GM18511 (cell line): ENCODE measurements at regions not wholly inside any gene's neighbourhood (a gene's known extent, or its start where the extent isn't known, plus 50 kb on each side); places are given as distances from the start of the nearest gene placed in this dataset.

Experiments
- ATAC-seq: cut with Tn5 transposase; IDR thresholded peaks from one replicate; pipeline ENCODE4 v1.9.1; 2021; ENCODE audit warnings: mild to moderate bottlenecking, moderate library complexity; ENCODE audit not compliant: unreplicated experiment

DNA sequence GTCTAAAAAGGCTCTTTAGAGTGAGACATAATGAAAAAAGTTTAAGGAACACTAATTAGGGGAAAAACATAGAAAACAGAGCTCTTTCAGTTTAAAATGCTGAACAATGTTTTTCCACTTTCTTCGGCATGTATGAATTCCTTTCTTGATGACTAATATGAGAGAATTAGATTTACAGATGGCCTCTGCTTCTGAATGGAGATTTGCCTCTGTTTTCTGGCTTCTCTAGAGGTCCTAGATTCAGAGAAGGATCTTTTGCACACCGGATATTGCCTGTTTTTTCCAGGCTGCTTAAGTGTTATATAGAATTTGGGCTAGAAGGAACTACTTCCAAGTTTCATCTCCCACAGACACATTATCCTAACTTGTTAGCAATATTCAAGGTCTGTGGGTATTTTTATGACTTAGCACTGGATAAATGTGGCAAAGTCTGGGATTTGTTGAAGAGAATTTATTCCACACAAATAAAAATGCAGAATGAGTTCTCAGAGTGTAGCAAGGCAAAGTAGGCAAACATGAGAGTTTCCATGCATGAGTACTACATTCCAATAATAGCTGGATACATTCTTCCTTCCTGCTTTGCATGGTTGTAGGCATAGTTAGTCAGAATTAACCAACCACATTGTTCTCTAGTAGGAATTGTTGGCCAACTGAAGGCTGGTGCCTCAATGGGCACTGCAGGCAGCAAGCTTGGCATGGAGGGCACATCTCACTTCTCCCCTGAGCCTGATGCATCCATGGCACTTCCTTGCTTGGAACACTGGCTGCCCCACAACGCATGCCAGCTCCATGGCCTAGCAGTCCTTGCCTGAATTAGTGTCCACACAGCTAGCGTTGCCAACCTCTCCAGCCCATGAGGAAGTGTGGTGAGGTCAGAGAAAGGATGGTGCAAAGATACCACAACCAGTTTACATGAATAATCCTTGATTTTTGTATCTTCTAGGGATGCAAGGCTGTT lies 224.2 kb downstream of the CLIC5 start:
- no peak for ATAC-seq

DNA sequence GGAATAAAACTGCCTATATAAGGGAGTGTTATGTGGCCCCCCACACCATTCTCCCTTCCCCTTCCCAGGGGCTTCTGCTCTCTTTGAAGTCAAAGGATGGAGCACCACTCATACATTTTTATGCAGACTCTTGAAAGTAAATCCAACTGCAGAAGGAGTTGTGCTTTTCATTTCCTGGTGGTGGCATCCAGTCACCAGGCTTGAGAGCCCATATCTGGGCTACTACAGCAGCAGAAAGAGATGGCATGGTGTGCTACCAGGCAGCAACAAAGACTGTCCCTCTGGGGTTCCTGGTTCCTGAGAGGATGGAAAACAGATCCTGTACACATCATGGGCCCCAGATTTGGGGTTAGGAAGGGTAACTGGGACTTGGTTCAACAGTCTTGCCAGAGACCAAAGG lies 226.4 kb downstream of the CLIC5 start:
- ATAC-seq, result no peak

DNA sequence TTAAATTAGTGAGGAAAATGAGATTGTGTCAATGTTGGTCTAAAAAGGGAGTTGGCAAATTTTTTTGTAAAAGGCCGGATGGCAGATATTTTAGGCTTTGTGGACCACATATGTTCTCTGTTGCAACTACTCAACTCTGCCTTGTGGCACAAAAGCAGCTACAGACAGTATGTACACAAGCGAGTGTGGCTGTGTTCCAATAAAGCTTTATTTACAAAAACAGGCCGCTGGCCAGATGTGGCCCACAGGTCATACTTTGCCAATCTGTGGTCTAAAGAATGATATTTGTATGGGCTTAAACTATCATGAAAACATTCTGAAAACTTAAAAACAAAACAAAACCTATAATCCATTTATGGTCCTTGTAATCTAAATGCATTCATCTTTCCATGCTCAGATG lies 228.3 kb downstream of the CLIC5 start:
- ATAC-seq, result no peak

DNA sequence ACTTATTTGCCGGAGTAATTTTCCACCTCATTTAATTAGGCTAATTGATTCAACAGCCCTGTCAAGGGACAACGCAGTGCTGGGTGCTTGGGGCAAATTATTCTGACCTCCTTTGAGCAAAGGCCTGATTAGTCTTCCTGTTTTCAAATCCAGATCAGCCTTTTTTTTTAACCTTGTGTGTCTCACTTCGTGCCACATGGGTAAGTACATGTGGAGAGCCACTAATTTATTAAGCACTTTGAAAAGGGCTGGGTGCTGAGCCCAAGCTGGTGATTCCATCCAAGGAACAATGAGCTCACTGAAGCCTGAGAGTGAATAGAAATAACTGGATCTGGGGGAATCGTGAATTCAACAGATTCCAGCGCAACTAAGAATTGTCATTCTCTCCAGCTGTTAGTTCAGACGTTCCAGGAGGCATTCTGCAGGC lies 229.3 kb downstream of the CLIC5 start:
- ATAC-seq, result no peak

DNA sequence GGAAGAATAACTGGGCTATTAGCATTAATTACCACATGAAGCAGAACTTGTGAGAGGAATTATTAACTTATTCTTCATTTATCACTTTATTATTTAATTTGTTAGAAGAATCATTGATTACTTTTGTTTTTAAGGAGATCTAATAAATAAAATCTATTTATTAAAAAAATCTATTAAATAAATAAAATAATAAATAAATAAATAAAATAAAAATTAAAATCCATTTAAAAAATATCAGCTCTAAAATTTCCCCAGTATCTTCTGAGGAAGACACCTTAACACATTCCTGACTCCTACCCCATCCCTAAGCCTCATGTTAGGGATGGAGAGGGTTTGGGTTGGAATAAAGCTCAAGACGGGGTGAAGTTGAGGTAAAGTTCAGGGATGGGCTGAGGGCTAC lies 231.4 kb downstream of the CLIC5 start:
- no peak for ATAC-seq

DNA sequence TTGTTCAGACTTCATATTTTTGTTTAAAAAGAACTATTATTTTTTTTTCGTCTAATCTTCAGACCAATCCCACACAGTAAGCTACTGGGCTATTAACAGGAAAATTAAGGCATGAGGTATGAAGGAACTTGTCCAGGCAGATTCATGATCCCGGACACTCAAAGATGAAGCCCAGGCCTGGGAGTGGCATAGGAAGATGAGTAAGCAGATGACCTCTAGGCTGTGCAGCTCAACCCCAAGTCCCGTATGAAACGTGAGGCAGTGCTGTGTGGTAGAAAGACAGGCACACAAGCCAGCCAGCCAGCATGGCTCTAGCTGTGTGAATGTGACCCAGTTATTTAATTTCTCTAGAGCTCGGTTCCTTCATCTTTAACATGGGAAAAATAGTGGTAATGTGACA lies 231.9 kb downstream of the CLIC5 start:
- ATAC-seq, result no peak

DNA sequence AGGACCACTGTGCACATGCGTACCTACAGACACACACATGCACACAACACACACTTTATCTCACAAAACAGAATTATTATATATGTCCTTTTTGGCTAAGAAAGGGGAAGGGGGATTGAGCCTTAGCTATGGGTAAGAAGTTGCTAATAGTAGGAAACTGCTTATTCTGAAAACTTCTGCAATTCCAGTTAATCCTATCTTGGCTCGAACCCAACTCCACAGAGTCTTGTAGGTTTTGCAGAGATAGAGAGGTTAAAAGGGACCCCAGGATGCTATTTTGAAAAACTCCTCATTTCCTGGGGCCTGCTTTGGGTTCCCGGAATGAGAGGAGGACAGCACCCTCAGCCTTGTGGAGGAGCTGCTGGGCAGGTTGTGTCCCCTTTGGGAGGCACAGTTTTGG lies 233.8 kb downstream of the CLIC5 start:
- ATAC-seq, result no peak

DNA sequence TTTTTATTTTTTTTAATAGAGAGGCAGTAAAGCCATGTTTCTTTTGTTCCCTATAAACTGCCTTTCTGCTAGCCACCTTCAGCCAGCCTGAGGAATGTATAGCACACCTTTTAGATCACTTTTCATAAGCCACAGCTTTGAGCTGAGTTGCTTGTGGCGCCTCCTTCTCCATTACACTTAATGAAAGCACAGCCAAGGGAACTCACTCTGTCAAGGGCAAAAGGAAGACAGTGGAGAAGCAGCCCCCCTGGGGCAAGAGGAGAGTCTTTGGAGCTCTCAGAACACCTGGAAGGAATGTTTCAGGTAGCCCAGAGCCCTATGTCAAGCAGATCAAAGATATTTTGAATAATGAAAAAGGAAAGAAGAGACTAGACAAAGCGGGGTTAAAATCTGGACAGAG lies 235.1 kb downstream of the CLIC5 start:
- no peak for ATAC-seq

DNA sequence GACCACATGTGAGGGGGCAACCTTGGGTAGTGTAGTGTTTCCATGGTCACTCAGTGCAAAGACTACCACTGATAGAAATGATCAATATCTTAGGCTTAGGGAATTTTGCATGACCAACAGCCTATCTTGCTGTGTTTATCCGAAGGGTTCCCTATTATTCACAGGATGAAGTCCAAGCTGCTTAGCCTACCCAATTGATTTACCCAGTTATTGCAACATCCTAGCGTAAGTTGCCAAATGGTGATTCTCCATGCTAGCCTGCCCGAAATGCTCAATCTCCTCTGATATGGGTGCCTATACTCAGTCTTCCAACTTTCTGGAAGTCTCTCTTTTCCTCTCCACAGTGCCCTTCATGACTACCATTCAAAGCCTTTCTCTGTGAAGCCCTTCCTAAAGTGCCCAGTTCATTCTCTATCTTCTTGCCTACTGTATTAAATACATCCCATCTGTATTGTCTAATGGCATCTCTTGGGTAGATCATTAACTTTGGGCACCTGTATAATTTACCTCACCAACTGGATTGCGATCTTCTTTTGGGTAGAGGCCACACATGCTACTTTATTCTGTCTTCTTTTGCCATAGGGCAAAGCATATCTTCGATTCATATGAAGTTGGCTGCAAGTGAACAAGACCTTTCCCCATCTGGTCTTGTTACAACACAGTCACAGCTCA lies 240.5 kb downstream of the CLIC5 start:
- ATAC-seq, result no peak

DNA sequence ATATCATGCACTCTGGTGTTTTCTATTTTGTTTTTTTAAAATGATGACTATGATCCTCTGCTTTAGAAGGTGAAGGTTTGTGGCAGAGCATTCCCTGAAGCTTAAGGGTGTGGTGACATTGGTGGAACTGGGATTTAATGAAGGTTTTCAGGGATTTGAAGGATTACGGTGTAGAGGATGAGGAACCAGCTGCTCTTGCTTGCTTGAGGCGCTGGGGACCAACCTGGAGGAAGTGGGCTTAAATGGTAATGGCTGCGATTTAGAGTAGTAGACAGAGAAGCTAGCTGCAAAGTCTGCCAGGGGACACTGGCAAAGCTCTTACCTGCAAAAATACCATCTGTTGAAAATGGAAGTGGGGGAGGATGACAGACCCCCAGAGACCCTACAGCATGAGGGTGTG lies 241.8 kb downstream of the CLIC5 start:
- no peak for ATAC-seq

DNA sequence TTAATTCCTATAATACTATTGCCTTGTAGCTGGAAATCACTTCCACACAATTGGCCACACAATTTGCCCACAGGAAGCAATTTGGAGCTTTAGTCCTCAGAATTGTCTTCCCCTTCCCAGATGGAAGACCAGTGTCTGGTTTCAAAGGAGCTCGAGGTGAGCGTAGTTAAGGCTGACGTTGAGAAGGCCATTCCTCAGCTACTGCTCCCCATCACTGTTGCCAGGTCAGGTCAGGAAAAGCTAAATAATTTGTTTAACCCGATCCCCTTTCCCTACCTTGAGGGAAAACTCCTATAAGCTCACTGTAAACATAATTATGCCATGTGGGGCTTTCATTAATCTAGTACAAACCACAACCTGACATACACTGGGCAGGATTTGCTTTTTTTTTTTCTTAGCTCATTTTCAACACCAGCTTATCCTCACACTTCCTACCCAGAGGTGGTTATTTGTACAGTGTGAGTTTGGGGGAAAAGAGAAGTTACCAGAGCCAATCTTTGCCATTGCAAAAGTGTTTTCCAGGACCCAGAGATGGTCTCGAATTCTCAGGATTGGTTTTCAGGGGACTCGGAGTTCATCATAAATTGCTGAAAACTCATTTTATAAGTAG lies 242.7 kb downstream of the CLIC5 start:
- ATAC-seq, result no peak

DNA sequence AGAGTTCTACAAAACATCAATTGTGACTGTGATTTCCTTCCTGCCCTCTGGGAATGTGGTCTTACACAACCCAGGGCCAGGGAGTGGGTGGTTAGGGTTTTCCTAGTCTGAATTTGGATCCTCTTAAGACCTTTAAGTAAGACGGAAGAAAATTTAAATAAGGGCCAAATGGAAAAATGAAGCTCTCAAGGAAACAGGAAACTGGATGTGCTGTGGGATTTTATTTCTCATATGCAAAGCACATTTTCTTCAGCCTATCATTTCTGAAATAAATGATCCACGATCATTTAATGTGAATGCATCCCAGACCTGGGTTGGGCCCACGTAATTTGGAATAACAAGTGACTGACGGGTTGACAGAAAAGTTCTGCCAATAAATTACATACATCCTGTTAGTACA lies 243.6 kb downstream of the CLIC5 start:
- ATAC-seq, result no peak

DNA sequence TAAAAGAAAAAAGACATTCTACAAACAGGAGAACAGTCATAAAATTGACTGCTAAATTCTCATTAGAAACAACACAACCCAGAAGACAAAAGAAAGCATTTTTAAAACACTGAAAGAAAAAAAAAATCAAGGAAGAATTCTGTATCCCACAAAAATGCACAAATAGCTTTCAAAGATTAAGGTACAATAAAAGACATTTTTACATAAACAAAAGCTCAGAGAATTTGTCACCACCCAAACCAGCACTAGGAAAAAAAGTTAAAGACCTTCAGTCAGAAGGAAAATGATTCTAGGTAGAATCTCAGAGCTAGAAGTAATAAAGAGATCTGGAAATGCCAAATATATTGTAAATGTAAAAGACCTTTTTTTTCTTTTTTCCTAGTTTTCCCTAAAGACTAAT lies 252.4 kb downstream of the CLIC5 start:
- ATAC-seq, result no peak

DNA sequence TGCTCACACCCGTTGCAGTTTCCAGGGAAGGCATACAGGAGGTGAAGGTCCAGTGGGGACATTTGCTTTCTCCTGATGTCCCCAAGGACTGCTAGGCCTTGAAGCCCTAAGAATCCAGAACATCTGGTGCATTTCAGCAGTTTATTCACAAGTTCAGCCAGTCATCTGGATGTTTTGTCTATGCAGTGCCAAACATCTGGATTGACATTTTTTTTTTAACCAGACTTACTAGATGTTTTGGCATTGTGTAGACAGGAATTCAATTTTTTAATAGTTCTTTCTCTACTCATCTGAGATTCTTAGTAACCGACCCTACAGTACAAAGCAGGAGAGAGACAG lies 256.2 kb downstream of the CLIC5 start:
- no peak for ATAC-seq

DNA sequence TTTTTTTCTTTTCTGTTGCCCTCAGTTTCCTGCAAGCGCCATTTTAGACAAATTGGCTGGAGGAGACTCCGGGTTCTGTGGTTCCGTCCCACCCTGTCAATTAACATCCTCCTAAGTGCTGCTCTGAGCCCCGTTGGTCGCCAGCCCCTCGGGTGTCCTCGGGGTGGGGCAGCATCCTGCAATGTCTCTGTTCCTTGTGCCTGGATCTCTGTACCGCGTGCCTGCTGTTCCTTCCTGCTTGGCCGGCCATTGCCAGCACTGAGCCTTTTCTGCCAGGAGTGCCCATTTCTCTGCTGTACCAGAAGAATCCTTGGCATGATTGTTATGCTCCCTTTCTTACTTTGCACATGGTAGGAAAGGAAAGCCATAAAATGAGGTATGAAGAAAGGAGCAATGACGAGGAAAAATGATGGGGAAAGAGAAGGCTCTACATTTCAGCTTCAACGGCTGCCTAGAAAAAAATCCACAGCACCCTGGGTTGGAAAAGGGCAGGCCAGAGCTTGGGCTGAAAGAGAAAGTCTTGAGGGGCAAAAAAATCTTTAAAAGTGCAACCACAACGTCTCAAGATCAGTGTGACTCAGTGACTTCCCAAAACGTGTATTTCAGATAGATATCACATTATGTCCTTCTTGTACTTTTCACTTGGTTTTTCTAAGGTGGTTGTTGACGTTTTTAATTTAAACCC lies 256.7 kb downstream of the CLIC5 start:
- ATAC-seq, result no peak

DNA sequence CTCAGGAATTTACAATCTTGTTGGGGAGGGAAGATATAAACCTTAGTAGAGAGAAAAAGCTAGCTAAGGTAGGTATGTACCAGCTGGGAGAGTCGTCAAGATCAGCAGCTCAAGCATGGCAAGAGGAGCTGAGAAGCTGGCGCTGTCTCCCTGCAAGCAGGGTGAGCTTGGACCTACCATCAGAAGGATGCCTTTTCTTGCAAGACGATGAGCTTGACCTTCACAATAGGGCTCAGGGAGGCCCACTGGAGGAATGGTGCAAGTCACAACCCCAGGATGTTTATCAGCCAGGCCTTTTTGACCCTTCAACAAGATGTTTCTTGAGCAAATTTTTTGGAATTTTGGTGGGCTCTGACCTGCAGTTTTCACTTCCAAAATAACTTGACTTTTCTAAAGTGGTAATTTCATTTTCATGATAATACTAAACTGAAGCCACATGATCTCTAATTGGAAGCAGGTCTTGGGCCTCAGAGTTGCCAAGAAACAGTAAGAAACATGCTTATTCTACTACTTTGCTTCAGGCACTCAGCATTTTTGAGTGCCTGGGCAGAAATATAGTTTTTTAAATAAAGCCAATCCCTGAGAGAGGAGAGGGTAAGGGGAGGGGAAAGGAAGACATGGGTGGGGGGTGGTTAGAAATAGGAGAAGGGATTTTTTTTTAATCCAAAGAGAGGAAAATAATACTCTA lies 258.1 kb downstream of the CLIC5 start:
- no peak for ATAC-seq

DNA sequence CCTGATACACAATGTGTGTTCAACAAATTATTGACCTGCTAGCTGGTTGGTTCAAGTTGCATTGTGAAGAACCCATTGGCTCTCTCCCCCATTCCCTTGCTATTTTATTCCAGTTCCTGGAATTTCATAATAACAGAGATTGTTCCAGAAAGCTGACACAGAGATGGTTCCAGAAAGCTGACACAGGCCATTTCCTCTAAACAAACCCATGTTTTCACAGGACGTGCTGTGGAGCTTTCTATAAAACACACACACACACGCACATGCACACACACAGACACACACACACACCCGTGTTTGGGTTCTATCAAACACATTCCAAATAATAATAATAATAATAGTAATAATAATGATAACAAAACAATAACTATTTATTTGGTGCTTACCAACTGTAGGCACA lies 259.1 kb downstream of the CLIC5 start:
- no peak for ATAC-seq

DNA sequence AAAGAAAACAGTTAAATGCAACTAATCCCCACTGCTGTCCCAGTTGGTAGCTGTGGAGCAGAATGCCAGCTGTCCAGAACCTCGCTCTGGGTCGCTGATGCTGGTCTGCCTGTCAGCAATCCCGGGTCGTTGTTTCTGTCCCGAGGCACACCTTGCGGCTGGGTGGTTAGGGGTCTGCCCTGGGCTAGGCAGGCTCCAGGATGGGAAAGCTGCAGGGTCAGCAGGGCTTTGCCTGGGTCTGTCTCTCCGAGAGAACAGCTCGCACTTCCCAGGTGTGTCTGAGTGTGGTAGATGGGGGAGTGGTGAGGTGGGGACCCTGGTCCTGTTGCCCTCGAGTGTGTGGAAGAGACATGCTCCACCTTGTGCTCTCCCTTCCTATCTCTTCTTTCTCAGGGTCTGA lies 261.2 kb downstream of the CLIC5 start:
- no peak for ATAC-seq

DNA sequence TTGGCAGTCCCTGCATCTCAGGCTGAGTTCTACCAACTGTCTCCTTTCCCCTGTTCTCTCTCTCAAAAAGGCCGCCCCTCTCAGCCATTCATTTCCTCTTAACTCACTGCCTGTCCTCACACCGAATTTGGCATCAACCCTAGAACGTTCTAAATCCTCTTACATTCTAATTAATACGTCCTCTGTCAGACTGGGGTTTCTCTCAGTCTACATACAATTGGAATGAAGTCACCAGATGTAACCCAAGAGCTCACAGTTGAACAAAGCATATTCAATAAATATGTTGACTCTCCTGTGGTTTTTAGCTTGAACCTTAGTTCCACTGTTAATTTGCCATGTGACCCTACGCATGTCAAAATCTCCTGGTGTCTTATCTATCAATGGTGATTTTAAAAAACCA lies 269.6 kb downstream of the CLIC5 start:
- no peak for ATAC-seq

DNA sequence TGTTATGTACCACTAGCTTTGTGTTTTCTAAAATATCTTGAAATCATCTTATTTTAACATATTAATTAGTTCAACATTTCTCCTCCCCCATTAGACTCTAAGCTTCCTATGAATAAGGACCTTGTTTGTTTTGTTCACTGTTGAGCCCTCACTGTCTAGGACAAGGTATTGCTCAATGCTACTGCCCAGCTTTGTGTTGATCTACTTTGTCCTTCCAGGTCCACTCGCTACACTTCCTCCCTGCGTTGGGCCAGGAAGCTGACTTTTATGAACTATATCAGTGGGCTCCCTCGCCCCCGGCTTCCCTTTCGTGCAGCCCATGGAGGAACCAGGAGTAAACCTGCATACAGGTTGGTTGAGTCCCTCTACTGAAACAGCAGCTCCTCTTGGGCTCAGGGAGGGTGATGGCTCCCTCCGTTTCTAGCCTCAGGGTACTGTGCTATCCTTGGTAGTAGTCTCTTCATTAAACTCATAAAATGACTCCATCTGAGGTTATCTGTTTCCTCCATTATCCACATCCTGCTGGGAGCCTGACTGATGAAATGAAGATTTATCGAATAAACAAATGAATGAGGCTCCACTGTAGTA lies 272.5 kb downstream of the CLIC5 start:
- ATAC-seq, result no peak

DNA sequence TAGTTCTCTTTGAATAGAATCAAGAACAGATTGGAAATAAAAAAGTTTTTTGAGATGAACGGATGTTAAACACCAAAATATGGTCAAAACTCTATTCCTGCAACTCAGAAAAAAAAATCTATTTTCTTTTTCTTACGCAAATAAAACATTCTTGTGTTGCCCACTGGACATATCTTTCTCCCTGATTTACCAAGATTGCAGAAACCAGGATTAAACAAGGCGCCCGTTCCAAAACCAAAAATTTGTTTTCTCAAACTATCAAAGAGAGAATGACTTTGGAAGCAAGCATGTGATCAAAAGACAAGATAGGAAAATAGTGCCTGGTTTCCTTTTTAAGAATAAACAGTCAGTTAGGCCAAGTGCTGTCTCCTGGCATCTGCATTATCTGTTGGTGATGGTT lies 273.1 kb downstream of the CLIC5 start:
- no peak for ATAC-seq
